ENCODE measurements at regions not wholly inside any gene's neighbourhood (a gene's known extent, or its start where the extent isn't known, plus 50 kb on each side); places are given as distances from the start of the nearest gene placed in this dataset.

DNA sequence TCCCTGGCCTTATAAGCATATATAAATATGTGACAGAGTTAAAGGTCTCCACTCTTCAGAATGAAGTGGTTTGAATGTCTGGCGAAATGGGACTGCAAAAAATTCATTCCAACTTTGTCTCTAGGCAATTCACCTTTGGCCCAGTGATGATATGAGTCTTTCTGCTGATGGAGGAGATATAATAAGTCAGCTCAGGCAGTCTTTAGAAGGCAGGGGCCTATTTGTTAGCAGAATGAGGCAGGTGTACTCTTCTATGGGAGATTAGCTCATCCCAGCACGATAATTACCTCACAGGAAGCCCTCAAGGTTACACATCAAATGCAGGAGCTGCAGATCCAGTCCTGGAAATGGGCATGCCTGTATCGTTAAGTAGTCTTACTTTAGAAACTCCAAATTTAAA lies 300.5 kb downstream of the NR2F1-AS1 start:
- BruUV-seq (replicated peaks), result no TSS peak
- H3K4me3 ChIP-seq (replicated peaks in 1 of 3; ENCODE audit: insufficient read depth in 1 of 3, low read depth in 1 of 3, low read length in 3 of 3), result no peak overlapping the region
- peak overlapping the region; percentile 22 for H2AFZ ChIP-seq (ENCODE audit: low read depth, low read length)
- DNase-seq (ENCODE audit: low read depth, low spot score) (peak; percentile 12), FAIRE-seq (no peak)
- dilution Hi-C loops (cut with MboI; ENCODE audit: extremely low pct_ligation_motif_present, low sequenced_read_pairs), result no loop called here
- no peaks in the 10 kb centered on the region for H3K27me3 ChIP-seq (ENCODE audit: control insufficient read depth in 2 of 2, insufficient read depth in 2 of 2, low read length in 2 of 2)
- POLR2A ChIA-PET, result no interaction called here
- no peaks in the 10 kb centered on the region for H4K20me1 ChIP-seq (replicated peaks; ENCODE audit: control insufficient read depth, extremely low read depth, insufficient read depth, low read length)
- no peaks in the 10 kb centered on the region for H3K79me2 ChIP-seq (ENCODE audit: control insufficient read depth, insufficient read depth, low read length)
- no peak for TF ChIP-seq POLR2A (IDR thresholded peaks at IDR 0.05; ENCODE audit: low read depth, low read length)
- TF ChIP-seq EZH2 (IDR thresholded peaks at IDR 0.05; ENCODE audit: borderline replicate concordance, low read depth, low read length, severe bottlenecking), result no peak
- no peak for TF ChIP-seq MAX (IDR thresholded peaks at IDR 0.05; ENCODE audit: insufficient read depth, insufficient read length)
- TF ChIP-seq POLR2AphosphoS5 (IDR thresholded peaks at IDR 0.05; ENCODE audit: insufficient read depth, low read depth, low read length), result no peak
- TF ChIP-seq MYC (IDR thresholded peaks at IDR 0.05; ENCODE audit: low read depth, low read length), result no peak
- no peak for TF ChIP-seq FOS (IDR thresholded peaks at IDR 0.05; ENCODE audit: borderline replicate concordance, insufficient read depth, low read length)
- TF ChIP-seq, protein P1, sequence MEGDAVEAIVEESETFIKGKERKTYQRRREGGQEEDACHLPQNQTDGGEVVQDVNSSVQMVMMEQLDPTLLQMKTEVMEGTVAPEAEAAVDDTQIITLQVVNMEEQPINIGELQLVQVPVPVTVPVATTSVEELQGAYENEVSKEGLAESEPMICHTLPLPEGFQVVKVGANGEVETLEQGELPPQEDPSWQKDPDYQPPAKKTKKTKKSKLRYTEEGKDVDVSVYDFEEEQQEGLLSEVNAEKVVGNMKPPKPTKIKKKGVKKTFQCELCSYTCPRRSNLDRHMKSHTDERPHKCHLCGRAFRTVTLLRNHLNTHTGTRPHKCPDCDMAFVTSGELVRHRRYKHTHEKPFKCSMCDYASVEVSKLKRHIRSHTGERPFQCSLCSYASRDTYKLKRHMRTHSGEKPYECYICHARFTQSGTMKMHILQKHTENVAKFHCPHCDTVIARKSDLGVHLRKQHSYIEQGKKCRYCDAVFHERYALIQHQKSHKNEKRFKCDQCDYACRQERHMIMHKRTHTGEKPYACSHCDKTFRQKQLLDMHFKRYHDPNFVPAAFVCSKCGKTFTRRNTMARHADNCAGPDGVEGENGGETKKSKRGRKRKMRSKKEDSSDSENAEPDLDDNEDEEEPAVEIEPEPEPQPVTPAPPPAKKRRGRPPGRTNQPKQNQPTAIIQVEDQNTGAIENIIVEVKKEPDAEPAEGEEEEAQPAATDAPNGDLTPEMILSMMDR (IDR thresholded peaks at IDR 0.05; ENCODE audit: extremely low read depth in 1 of 2, insufficient read depth in 1 of 2, low read depth in 1 of 2, low read length in 2 of 2), result no peak
- TF ChIP-seq GATA2 (IDR thresholded peaks at IDR 0.05; ENCODE audit: insufficient read depth, insufficient read length, low read depth, low read length), result no peak
- TF ChIP-seq JUN (IDR thresholded peaks at IDR 0.05; ENCODE audit: borderline replicate concordance, insufficient read depth, insufficient read length, low read depth), result no peak
- no peaks in the 10 kb centered on the region for H3K9me1 ChIP-seq (replicated peaks; ENCODE audit: control insufficient read depth, extremely low read depth, insufficient read depth, low read length)
- no peaks in the 10 kb centered on the region for H3K36me3 ChIP-seq (ENCODE audit: control insufficient read depth in 2 of 2, extremely low read depth in 1 of 2, insufficient read depth in 2 of 2, low read length in 2 of 2)
- H3K9me3 ChIP-seq (replicated peaks; ENCODE audit: control insufficient read depth, insufficient read depth, low read length), result no peaks in the 10 kb centered on the region
- H3K27ac ChIP-seq (ENCODE audit: insufficient read depth, low read depth, low read length), result no peak overlapping the region
- no peak overlapping the region for H3K9ac ChIP-seq (replicated peaks; ENCODE audit: extremely low read depth, insufficient read depth, low read length)
- H3K4me2 ChIP-seq (ENCODE audit: insufficient read depth, low read length), result no peak overlapping the region
- peaks cover 14% of the 10 kb centered on the region for H3K4me1 ChIP-seq (ENCODE audit: control insufficient read depth, extremely low read depth, insufficient read depth, low read length)
- intact Hi-C loops (cut with micrococcal nuclease), result no loop called here
- CTCF ChIA-PET, result interaction anchor here (0.7 kb wide), 1 partner anchor 153 kb away, joined by 3 read pairs; no protein-coding TSS in a partner anchor

All from endothelial cell of umbilical vein (primary cell).